ENCODE measurements at regions not wholly inside any gene's neighbourhood (a gene's known extent, or its start where the extent isn't known, plus 50 kb on each side); places are given as distances from the start of the nearest gene placed in this dataset.

DNA sequence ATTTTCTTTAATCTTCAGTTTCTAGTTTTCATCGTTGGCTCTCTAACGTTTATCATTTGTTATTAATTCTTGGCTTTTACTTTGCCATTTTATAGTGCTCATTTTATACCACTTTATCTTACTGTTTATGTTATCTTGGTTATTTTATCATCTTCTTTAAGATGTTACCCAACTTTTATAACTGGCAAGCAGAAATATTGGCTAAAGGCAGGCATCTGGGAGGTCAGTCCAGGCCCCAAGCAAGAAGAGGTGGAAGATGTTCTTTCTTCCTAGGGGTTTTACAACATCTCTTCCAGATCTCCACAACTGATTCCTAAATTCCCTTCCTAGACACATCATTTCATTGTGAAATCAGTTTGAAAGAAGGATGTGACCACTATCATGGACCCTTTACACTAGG is 208.1 kb downstream of the AHR start:
- TF ChIP-seq, protein P1, sequence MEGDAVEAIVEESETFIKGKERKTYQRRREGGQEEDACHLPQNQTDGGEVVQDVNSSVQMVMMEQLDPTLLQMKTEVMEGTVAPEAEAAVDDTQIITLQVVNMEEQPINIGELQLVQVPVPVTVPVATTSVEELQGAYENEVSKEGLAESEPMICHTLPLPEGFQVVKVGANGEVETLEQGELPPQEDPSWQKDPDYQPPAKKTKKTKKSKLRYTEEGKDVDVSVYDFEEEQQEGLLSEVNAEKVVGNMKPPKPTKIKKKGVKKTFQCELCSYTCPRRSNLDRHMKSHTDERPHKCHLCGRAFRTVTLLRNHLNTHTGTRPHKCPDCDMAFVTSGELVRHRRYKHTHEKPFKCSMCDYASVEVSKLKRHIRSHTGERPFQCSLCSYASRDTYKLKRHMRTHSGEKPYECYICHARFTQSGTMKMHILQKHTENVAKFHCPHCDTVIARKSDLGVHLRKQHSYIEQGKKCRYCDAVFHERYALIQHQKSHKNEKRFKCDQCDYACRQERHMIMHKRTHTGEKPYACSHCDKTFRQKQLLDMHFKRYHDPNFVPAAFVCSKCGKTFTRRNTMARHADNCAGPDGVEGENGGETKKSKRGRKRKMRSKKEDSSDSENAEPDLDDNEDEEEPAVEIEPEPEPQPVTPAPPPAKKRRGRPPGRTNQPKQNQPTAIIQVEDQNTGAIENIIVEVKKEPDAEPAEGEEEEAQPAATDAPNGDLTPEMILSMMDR (conservative IDR thresholded peaks at IDR 0.05; ENCODE audit: low read depth, low read length) = no peak
- TF ChIP-seq EZH2 (IDR thresholded peaks at IDR 0.05; ENCODE audit: low read length, unreplicated experiment) (no peak), EZH2phosphoT487 (IDR thresholded peaks at IDR 0.05; ENCODE audit: borderline replicate concordance, low read length) (no peak)

Data from PC-3 (cell line).